PC-3 (cell line): ENCODE measurements at regions not wholly inside any gene's neighbourhood (a gene's known extent, or its start where the extent isn't known, plus 50 kb on each side); places are given as distances from the start of the nearest gene placed in this dataset.

ENCODE experiments used
- EZH2 ChIP-seq: fragments of 300-600 bp; sonication (generic); IDR thresholded peaks from one replicate; pipeline ENCODE4 v1.6.1; 2017; ENCODE audit warnings: antibody characterized with exemption, mild to moderate bottlenecking, low read length; ENCODE audit not compliant: unreplicated experiment
- TF ChIP-seq, protein P1 (sequence below): fragments of 300-600 bp; sonication (generic); conservative IDR thresholded peaks from 2 replicates; pipeline ENCODE4 v1.5.1; 2017; ENCODE audit warnings: antibody characterized with exemption, low read depth, mild to moderate bottlenecking, low read length

DNA sequence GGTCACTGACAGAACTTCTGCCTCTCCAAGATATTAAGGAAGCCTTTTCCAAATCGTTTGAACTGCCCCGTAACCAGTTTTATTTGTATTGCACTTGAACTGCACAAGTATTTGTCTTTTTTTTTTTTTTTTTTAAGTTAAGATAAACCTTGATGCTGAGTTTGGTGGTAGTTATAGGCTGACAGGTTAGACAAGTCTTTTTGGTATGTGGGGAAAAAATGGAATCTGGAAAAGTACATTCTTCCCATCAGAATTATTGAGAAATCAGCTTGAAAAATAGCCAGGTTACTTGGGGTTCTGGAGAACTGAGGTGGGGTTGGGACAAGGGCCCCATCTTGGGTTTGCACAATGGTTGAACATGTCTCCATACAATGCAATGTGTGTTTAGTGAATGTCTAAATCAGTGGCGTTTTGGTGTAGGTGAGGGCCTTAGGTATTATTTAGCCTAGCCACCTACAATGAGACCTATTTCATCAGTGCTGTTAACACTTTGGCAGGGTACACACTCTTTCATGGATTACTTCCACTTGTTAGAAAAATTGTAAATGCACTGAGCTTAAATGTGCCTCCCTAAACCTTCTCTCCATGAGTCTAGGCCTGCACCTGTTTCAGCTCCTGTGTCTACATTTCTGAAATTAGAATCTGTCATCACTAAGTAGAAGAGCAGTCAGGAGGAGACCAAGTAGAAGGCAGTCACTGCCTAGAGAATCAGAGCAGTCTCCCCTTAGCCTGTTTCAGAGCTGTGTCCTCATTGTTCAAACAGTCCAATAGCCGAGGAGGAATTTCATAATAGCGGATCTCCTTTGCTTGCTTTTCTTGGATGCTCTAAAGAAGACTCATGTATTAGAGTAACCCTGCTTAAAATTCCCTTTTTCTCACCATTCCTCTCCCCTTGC, 140.0 kb upstream of the HMHB1 start:
- no peak for TF ChIP-seq EZH2
- TF ChIP-seq, protein P1, sequence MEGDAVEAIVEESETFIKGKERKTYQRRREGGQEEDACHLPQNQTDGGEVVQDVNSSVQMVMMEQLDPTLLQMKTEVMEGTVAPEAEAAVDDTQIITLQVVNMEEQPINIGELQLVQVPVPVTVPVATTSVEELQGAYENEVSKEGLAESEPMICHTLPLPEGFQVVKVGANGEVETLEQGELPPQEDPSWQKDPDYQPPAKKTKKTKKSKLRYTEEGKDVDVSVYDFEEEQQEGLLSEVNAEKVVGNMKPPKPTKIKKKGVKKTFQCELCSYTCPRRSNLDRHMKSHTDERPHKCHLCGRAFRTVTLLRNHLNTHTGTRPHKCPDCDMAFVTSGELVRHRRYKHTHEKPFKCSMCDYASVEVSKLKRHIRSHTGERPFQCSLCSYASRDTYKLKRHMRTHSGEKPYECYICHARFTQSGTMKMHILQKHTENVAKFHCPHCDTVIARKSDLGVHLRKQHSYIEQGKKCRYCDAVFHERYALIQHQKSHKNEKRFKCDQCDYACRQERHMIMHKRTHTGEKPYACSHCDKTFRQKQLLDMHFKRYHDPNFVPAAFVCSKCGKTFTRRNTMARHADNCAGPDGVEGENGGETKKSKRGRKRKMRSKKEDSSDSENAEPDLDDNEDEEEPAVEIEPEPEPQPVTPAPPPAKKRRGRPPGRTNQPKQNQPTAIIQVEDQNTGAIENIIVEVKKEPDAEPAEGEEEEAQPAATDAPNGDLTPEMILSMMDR = no peak
